Right kidney (tissue), 1 donor: ENCODE measurements at regions not wholly inside any gene's neighbourhood (a gene's known extent, or its start where the extent isn't known, plus 50 kb on each side); places are given as distances from the start of the nearest gene placed in this dataset.
"Not testable (repeated sequence)": the region's sequence is repeated elsewhere in the genome, so short reads cannot be mapped to it uniquely, and the experiment has no call there.

Source experiments
- DNase-seq: peaks from one replicate; pipeline ENCODE4 v3.0.0-alpha.2; 2016

DNA sequence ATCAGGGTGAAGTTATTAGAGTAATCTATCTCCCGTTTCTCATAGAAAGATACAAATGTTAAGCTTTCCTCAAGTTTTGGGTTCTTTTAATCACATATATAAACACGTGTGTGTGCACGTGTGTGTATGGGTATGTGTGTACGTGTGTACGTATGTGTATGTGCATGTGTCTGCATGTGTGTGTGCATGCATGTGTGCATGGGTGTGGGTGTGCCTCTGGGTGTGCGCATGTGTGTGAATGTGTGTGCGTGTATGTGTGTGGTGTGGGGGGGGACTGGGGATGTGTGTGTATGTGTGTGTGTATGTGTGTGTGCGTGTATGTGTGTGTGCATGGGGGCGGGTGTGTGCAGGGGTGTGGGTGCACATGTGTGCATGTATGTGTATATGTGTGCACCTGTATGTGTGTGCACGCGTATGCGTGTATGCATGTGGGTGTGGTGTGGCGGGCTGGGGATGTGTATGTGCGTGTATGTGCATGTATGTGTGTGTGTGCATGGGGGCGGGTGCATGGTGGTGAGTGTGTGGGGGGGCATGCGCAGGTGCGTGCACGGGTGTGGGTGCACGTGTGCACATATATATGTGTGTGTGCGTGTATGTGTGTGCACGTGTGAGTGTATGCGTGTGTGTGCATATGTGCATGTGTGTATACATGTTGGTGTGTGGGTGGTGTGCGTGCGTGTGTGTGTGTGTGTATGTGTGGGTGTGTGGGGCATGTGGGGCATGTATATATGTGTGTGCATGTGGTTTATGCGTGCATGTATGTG, 304.0 kb downstream of the MBD2 start:
- no peak for DNase-seq

DNA sequence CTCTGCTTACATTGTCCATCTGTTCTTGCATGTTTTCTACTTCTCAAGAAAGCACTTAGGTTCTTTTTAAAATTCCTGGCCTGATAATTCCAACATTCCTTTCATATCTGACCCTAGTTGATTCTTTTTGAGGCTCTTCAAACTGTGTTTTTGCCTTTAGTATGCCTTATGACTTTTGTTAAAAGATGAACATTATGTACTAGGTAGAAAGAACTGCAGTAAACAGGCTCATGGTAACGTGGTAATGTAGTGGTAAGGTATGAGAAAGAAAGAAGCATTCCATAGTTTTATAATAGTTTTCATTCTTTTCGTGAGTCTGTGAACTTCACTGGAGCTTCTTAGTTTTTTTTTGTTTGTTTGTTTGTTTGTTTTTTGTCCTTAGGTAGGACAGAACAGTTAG, 306.4 kb downstream of the MBD2 start:
- DNase-seq = no peak

DNA sequence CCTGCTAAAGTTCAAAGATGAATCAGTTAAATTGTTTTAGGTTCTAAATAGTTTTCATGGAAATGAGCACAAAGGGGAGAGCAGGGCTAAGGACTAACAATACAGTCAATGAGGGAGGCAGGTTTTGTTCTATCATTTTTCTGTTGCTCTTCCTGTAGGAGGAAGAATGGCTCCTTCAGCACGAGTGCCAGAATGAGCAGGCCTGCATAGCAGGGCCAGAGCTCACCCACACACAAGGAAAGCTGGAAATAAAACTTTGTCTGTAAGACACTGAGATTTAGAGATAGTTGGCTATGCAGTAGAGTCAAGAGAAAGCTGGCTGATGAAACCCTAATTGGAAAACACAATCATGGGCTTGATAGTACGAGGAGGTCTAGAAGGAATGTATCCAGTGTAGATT, 313.3 kb downstream of the MBD2 start:
- DNase-seq = no peak

DNA sequence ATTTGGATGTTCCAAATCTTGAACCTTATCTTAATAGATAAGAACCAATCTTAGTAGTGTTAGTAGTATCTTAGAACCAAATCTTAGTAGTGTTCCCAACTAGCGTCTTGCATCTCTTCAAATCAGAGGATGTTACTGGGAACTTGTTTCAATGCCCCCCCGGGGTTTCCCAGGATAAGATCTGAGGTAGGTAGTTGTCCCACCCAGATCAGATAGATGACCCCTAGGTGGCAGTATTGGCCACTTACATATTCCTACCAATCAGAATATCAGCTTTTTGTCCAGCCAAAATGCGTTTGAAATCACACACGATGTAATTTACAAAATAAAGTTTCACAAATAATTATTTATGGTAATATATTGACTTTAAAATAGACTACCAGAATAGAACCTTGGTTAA, 314.8 kb downstream of the MBD2 start:
- no peak for DNase-seq

DNA sequence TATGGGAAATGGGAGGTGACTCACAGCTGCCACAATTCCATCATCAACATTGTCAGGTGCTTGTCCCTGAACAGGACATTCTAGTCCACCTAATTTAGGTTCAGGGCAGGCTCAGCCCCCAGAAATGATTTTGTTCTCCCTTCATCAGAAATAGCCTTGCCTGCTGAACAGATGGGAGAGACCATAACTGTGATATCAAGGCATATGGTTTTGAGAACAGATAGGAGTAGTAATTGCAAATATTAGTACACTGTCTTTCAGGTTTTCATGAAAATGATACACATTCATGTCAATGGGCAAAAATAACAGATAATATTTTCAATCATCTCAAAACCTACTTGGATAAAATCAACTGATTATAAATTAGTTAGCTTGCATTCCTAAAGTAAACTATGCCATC, 316.5 kb downstream of the MBD2 start:
- no peak for DNase-seq

DNA sequence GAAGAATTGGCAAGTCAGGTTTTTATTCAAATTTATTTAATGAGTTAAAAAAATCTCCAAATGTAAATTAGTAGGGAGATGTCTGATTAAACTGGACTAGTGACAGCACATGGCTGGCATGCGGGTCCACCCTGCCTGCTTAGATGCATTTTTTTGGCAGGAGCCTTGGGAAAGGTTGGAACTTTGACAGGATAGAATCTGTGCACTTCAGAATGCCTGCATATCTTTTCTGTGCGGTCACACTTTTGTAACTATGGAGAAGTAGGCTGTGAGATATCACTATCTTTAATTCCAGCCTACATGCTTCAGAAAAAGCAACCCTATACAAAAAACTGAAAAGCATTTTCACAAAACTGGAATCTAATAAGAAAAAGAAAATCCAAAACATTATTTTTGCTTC, 317.8 kb downstream of the MBD2 start:
- no peak for DNase-seq

DNA sequence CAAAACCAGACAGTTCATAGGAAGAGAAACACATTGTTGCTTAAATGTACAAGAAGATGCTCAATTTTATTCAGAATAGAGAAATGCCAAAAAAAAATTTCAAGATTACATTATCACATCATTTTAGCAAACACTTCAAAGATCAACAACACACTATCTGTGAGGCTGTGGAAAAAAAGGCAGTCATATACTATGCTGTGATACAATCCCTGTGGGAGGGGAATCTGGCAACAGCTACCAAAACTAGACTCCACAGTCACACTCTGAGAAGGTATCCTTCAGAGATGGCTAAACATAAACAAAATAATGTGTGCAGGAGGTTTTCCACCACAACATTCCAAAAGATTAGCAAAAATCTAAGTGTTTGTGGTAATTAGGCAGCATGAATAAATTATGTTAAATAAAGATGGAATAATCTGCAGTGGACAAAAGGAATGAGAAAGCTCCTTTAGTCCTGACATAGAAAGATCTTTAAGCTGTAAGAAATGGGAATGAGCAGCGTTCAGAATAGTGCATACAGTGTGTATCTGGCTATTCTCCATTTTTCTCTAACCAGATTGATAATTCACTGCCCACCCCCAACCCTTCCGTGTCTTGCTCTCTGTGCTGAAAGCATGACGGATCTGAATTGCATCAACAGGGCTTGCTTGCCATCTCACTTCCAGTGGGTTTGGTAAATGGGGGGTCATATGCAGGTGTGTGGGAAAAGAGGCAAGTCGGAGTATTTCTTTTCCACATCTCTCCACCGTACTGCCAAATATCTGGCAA, 329.6 kb downstream of the MBD2 start:
- DNase-seq = no peak

DNA sequence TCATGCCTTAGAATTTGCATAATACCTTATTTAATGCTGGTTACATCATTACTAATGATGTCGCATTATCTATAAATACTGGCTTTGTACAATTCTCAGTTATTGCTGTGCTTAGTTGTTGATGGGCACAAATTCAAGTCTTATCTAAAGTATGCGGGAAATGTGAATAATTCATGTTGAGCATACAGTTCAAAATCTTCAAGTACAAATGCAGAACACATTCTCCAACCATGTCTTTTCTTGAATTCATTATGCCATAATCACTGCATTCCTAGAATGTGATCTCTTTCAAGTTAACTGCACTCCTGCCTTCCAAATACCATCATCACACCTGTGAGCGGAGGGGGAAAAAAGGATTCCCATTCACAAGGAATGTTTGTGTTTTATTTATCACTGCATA, 337.0 kb downstream of the MBD2 start:
- DNase-seq = no peak

DNA sequence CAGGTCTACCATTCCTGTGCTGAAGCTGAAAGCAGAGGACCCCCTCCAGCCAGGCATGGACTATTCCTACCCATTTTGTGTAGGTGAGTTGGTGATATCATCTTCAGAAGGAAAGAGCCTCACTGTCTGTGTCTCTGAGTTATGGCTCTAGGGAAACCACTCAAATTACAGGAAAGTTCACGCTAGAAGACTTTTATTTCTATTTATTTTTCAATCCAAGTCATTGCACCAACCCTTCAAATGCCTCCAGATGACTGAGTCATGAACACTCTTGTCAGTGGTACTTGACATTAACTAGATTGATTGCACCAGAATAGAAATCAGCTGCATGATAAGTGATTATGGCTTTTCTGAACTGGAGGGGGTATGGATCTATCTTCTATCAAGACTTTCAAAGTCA, 338.4 kb downstream of the MBD2 start:
- no peak for DNase-seq

DNA sequence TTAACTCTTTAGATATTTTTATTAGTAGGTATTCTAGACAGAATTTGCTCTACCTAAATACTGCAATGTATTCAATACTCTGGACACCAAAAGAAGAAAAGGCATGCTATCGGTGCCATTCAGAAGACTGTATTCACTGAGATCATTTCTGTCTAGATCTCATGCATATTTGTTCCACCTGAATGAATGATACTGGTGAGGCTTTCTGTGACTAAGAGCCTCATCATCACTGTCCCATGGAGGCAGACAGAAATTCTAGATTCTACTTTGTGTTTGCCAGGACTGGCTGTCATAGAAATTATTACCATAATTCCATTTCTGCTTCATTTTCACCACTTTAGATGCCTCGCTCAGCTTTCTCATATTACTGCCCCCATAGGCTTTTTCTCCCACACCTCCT, 340.7 kb downstream of the MBD2 start:
- DNase-seq = no peak

DNA sequence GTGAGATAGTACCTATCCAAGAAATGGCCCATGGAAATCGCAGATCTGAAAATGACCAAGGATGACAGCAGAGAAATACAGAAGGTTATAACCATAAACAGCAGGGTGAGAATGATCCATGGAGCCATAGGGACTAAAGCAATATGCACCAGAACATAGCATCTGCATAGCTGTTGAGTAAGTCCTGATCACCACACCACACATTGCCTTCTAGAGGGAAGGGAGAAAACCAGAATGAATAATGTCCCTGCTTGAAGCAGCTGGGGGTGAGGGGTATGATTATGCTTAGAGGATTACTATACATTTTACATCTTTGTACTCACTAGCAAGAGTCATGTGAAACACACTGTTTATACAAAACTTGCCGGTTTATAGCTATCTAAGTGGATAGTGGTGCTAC, 350.4 kb downstream of the MBD2 start:
- no peak for DNase-seq

DNA sequence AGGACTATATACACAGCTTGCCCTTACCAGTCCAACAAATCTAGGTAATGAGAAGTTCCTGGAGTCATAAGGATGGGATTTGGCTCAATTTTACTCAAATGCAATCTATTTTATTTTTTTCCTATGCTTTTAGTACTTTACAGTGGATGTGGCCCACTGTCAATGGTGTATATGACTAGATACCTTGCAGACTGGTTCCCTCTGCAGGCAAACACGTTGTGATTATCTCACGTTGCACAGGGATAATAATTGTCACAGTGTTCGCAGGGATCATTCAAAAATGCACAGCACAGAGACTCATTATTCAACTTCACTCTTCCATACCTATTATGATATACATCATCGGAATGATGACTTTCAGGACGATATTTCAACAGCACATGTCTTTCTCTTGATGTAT, 359.7 kb downstream of the MBD2 start:
- no peak for DNase-seq

DNA sequence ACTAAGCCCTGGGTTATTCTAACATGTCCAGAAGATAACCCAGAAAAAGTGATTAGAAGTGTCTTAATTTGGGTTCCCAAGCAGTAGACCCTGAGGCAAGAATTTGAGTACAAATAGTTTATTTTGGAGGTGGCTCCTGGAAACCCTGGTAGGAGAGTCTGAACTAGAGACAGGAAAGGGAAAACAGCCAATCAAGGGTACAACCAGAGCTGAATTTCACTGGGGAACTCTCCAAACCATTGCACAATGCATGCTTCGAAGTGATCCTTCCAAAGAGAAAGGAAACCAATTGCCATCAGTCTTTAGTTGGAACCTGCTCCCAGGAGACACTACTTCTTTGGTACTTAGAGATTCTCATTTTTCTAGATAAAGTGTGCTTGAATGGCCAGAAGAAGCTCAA, 361.5 kb downstream of the MBD2 start:
- DNase-seq = no peak

DNA sequence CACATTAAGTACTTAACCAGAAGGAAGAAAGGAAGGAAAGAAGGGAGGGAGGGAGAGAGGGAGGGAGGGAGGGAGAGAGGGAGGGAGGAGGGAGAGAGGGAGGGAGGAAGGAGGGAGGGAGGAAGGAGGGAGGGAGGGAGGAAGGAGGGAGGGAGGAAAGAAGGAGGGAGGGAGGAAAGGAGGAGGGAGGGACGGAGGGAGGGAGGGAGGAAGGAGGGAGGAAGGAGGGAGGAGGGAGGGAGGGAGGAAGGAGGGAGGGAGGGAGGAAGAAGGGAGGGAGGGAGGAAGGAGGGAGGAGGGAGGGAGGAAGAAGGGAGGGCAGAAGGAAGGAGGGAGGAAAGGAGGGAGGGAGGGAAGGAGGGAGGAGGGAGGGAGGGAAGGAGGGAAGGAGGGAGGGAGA, 363.3 kb downstream of the MBD2 start:
- DNase-seq = no peak

DNA sequence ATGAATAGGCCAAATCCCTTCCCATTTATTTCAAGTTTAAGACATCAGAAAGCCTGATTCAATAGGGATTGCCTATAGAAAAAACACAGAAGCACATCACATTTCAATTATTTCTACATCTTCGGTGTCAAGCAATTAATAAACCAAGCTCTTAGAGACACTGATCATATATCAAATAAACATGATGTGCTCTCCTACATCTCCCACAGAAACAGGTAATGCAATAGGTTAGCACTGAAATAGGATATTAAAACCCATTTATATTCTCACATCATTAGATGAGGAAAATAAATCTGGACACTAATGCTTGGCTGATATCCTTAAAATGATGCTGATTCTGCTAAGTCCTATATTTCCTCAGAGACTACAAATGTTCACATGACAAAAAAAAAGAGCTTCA, 364.7 kb downstream of the MBD2 start:
- no peak for DNase-seq

DNA sequence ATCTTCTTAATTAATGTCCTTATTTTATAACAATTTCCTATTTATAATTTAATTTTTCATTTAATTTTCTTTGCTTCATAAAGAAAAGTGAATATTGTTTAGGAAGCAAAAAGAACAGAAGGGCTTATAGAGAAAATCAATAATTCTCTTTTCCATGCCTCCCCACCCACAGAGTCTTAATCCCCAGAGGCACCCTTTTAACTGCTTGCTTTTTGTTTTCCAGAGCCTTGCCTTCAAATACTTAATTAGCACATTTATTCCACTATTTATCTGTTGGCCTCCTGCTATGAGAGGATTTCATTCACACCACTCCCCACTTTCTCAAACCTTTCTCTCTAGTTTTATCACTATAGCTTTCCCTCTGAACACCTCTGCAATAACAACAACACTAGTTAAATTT, 373.6 kb downstream of the MBD2 start:
- no peak for DNase-seq

DNA sequence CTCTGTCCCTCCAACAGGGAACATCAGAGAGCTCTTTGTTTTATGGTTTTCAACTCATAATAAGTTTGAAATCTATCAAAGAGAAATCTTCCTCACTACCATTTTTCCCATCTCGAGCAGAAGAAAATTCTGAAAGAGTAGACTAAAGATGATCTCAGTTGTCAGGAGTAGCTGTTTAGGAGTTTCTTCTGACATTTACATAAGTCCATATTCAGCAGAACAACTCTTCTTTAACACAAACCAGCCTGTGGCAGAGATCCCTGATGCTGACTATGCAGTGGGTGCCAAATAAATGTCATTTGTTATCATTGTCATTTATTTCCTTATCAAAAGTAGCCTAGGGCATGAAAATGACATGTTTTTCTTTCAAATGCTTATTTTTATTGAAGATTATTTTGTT, 380.7 kb downstream of the MBD2 start:
- no peak for DNase-seq

DNA sequence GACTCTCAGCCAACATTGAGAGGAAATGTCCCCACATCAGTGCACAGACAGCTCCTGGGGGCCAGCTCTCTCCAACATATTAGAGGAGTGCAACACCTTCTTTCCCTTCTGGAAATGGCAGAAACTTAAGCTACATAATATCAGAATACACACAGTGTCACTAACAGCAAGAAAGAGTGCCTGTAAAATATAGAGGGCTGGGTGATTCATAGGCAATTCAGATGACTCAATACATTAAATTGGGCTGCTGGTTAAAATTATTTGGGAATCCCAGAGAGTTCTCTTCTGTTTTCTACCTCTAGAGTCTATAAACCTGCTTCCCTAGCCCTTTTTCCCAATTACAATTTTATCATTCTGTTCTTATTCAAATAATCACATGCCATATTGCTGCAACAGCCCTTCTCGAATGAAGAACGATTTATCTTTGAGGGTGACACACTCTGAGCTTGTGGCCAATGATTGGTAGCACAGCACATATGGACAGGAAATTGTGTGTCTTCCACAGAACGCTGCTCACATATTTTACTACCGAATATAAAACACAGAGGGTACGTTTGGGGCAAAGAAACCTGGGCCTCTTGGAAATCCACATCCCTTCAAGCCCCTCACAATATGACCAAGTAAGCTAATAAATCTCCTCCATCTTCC, 381.2 kb downstream of the MBD2 start:
- DNase-seq = no peak

DNA sequence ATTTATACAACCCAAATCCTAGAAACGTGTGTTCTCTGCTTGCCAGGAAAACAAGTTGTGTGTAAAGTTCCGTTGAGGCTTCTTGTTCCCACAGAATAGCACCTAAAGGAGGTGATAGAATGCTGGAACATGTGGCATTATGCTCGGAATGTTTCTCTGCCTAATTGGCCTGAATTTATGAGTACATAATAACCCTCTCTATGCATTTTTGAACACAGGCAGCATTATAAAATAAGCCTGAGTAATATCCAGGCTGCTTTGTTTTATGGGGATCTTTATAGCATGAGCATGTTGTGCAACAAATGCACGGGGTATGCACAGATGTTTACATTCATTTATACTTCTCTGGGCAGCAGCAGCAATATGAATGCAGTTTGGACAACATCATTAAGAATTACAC, 385.7 kb downstream of the MBD2 start:
- DNase-seq = no peak

DNA sequence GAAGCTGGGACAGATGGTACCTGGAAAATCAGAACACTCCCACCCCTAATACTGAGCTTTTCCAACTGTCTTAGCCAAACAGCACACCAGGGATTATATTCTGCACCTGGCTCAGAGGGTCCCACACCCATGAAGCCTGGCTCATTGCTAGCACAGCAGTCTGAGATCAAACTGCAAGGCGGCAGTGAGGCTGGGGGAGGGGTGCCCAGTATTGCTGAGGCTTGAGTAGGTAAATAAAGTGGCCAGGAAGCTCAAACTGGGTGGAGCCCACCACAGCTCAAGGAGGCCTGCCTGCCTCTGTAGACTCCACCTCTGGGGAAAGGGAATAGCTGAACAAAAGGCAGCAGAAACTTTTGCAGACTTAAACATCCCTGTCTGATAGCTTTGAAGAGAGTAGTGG, 403.3 kb downstream of the MBD2 start:
- DNase-seq = not testable (repeated sequence)

DNA sequence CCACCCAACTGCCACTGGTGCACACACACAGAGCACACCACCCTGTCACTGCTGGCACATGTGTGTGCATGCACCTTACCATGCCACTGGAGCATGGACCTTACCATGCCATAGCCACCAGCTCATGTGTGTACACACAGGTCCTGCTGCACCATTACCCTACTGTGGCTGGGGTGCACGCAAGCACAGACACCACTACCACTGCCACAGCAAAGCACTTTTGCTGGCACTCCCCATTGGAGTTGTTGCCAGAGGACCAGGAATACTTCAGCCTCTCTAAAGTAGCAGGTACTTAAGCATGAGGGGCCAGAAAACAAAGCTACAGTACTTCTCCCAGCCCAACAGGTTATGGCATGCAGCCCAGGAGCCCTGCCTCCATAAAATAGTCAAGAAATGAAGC, 404.8 kb downstream of the MBD2 start:
- DNase-seq = no peak

DNA sequence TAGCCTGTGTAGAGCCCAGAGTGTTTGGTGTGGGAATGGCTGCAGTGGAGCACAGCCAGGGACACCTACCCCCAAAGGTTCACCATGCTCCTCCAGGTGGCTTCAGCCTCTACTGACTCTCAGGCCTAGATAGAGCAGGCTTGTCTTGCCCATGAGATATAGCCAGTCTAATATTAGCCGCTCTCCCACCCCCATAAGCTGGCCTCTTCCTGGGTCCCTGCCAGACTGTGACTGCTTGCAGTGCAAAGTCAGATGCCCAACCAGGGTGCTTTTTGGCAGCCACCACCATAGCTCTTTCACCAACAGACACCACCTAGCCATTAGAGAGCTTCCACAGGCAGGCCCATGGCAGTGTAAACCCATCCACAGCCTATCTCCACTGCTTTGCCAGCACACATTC, 405.3 kb downstream of the MBD2 start:
- DNase-seq = no peak
